Fibroblast of lung (primary cell): ENCODE measurements at regions not wholly inside any gene's neighbourhood (a gene's known extent, or its start where the extent isn't known, plus 50 kb on each side); places are given as distances from the start of the nearest gene placed in this dataset.

Experiments used
- CTCF ChIP-seq, 2 donors: IDR thresholded peaks in 1 of 2; conservative IDR thresholded peaks in 1 of 2; 1 replicate in 1 of 2; 2 replicates in 1 of 2; pipeline ENCODE4 v1.5.1; 2011 to 2012; ENCODE audit warnings: low read length in 2 of 2, control low read depth in 1 of 2, inconsistent platforms in 1 of 2, low read depth in 1 of 2, mild to moderate bottlenecking in 1 of 2
- EZH2 ChIP-seq: IDR thresholded peaks from 2 replicates; pipeline ENCODE4 v1.5.1; 2012; ENCODE audit warnings: low read length, control low read depth, mild to moderate bottlenecking; ENCODE audit errors: missing control alignments

DNA sequence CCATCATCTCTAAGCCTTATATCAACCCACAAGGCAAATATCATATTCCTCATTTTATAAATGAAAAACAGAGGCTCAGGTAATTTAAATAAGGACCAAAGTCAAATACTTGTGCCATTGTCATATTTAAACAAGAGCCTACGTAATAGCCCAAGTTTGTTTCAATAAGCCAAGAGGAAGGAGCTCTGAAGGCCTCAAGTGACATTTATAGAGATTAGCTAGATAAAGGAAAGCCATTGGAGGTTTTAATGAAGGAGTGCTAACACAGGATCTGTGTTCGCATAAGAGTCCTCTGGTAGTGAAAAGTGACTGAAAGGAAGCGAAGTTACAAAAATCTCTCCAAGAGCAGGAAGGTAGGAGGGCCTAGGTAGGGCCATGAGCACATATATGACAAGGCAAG is 384.9 kb upstream of the NOCT start:
- TF ChIP-seq CTCF (conservative IDR thresholded peaks at IDR 0.05 in 1 of 2, IDR thresholded peaks at IDR 0.05 in 1 of 2; ENCODE audit: low read depth in 1 of 2, low read length in 2 of 2) (no peak), EZH2 (no peak)
